H1 (cell line): ENCODE measurements at regions not wholly inside any gene's neighbourhood (a gene's known extent, or its start where the extent isn't known, plus 50 kb on each side); places are given as distances from the start of the nearest gene placed in this dataset.

Experiments used
- CTCF ChIA-PET: fragments of 300-600 bp; sonication (Branson Sonifier 250); formaldehyde crosslinking; loops from one replicate; lab custom pipeline; 2021; ENCODE audit not compliant: partially characterized antibody; lab: Charles Lee
- POLR2A ChIA-PET: fragments of 300-600 bp; sonication (Branson Sonifier 250); formaldehyde crosslinking; loops from one replicate; lab custom pipeline; 2021; ENCODE audit warnings: inconsistent platforms; ENCODE audit not compliant: partially characterized antibody; lab: Charles Lee
- DNase-seq, 2 experiments: peaks; one replicate each; pipeline versions ENCODE4 v3.0.0 to v3.0.0-alpha.2; 2010 to 2022; ENCODE audit warnings: low spot score in 2 of 2, low read depth in 1 of 2, mixed read lengths in 1 of 2
- FAIRE-seq: peaks from 2 replicates; lab custom pipeline; 2011; peaks lifted over from hg19 to GRCh38; lab: Jason Lieb, UNC
- H2AFZ ChIP-seq: 2 replicates; pipeline ENCODE4 v1.8.1; 2012; ENCODE audit warnings: low read length, inconsistent platforms
- H2AK5ac ChIP-seq: 2 replicates; pipeline ENCODE4 v1.6.1; 2013; ENCODE audit warnings: low read depth, low read length
- H2BK120ac ChIP-seq: replicated peaks from 2 replicates; pipeline ENCODE3; 2013; ENCODE audit warnings: low read depth, low read length, inconsistent platforms
- H2BK12ac ChIP-seq: 2 replicates; pipeline ENCODE4 v1.6.1; 2013; ENCODE audit warnings: low read depth, low read length
- H2BK15ac ChIP-seq: 2 replicates; pipeline ENCODE4 v1.6.1; 2013; ENCODE audit warnings: low read length
- H2BK20ac ChIP-seq: 2 replicates; pipeline ENCODE4 v1.6.1; 2013; ENCODE audit warnings: low read length
- H2BK5ac ChIP-seq: 2 replicates; pipeline ENCODE4 v1.6.1; 2013; ENCODE audit warnings: low read depth, low read length
- H3K14ac ChIP-seq: 2 replicates; pipeline ENCODE4 v1.6.1; 2013; ENCODE audit warnings: inconsistent platforms; ENCODE audit not compliant: insufficient read length
- H3K18ac ChIP-seq: 2 replicates; pipeline ENCODE4 v1.6.1; 2013; ENCODE audit warnings: low read length; ENCODE audit errors: extremely low read depth
- H3K23ac ChIP-seq: 2 replicates; pipeline ENCODE4 v1.6.1; 2013; ENCODE audit warnings: inconsistent platforms; ENCODE audit not compliant: insufficient read length
- H3K23me2 ChIP-seq: 2 replicates; pipeline ENCODE4 v1.6.1; 2013; ENCODE audit warnings: low read depth, low read length
- H3K27ac ChIP-seq: 2 replicates; pipeline ENCODE4 v1.6.1; 2011; ENCODE audit warnings: low read depth, low read length, inconsistent platforms
- H3K27me3 ChIP-seq, 4 experiments: replicated peaks in 1 of 4; 1 replicate in 1 of 4; 2 replicates in 3 of 4; pipeline versions ENCODE4 v1.6.1 to v1.8.1; 2011 to 2013; ENCODE audit warnings: low read length in 3 of 4, mild to moderate bottlenecking in 3 of 4, inconsistent platforms in 2 of 4, mixed read lengths in 2 of 4, moderate library complexity in 1 of 4; ENCODE audit not compliant: control insufficient read depth in 3 of 4, insufficient read depth in 3 of 4; ENCODE audit errors: extremely low read depth in 1 of 4
- H3K36me3 ChIP-seq, 4 experiments: 2 replicates each; pipeline versions ENCODE4 v1.6.1 to v1.8.1; 2011 to 2013; ENCODE audit warnings: mild to moderate bottlenecking in 4 of 4, low read length in 3 of 4, moderate library complexity in 2 of 4, control low read depth in 1 of 4, inconsistent platforms in 1 of 4; ENCODE audit not compliant: insufficient read depth in 4 of 4, control insufficient read depth in 2 of 4
- H3K4ac ChIP-seq: replicated peaks from 2 replicates; pipeline ENCODE3; 2013; ENCODE audit warnings: low read length, low read depth, mixed read lengths, inconsistent platforms; ENCODE audit not compliant: insufficient read length
- H3K4me1 ChIP-seq, 4 experiments: replicated peaks in 1 of 4; 1 replicate in 1 of 4; 2 replicates in 3 of 4; pipeline versions ENCODE4 v1.6.1 to v1.8.1; 2011 to 2013; ENCODE audit warnings: low read length in 3 of 4, inconsistent platforms in 2 of 4, mixed read lengths in 1 of 4; ENCODE audit not compliant: insufficient read depth in 4 of 4, control insufficient read depth in 3 of 4
- H3K4me2 ChIP-seq, 2 experiments: 2 replicates each; pipeline versions ENCODE4 v1.6.1 to v1.8.1; 2011 to 2013; ENCODE audit warnings: low read depth in 2 of 2, low read length in 2 of 2, control low read depth in 1 of 2, inconsistent platforms in 1 of 2, mild to moderate bottlenecking in 1 of 2; ENCODE audit not compliant: insufficient read depth in 1 of 2
- H3K4me3 ChIP-seq, 4 experiments: fragments of 200-600, 300-600 bp in 1 of 4; sonication (generic), shearing (Covaris generic), sonication (Bioruptor Twin) in 1 of 4; 2 replicates each; pipeline versions ENCODE4 v1.5.1 to v1.8.1; 2011 to 2016; ENCODE audit warnings: low read length in 4 of 4, low read depth in 3 of 4, control low read depth in 2 of 4, inconsistent platforms in 2 of 4, mild to moderate bottlenecking in 2 of 4, mixed read lengths in 1 of 4, moderate library complexity in 1 of 4; ENCODE audit not compliant: insufficient read depth in 2 of 4; ENCODE audit errors: extremely low read depth in 1 of 4
- H3K56ac ChIP-seq: replicated peaks from 2 replicates; pipeline ENCODE3; 2013; ENCODE audit warnings: low read depth, mild to moderate bottlenecking, mixed read lengths, low read length, inconsistent platforms; ENCODE audit not compliant: insufficient read length
- H3K79me1 ChIP-seq: 2 replicates; pipeline ENCODE4 v1.6.1; 2013; ENCODE audit warnings: low read depth, low read length, control low read depth
- H3K79me2 ChIP-seq, 2 experiments: 2 replicates each; pipeline versions ENCODE4 v1.6.1 to v1.8.1; 2012 to 2013; ENCODE audit warnings: low read length in 2 of 2, mild to moderate bottlenecking in 2 of 2, inconsistent platforms in 1 of 2; ENCODE audit not compliant: insufficient read depth in 2 of 2, control insufficient read depth in 1 of 2
- H3K9ac ChIP-seq, 4 experiments: replicated peaks in 1 of 4; 1 replicate in 1 of 4; 2 replicates in 3 of 4; pipeline versions ENCODE4 v1.6.1 to v1.8.1; 2011 to 2013; ENCODE audit warnings: low read depth in 3 of 4, low read length in 3 of 4, control low read depth in 2 of 4, mild to moderate bottlenecking in 2 of 4, moderate library complexity in 2 of 4, inconsistent platforms in 1 of 4; ENCODE audit errors: extremely low read depth in 1 of 4
- H3K9me3 ChIP-seq, 2 experiments: 2 replicates each; pipeline versions ENCODE4 v1.6.1 to v1.8.1; 2012 to 2013; ENCODE audit warnings: mild to moderate bottlenecking in 2 of 2, moderate library complexity in 2 of 2, control low read depth in 1 of 2, inconsistent platforms in 1 of 2, low read depth in 1 of 2, low read length in 1 of 2, mixed read lengths in 1 of 2; ENCODE audit not compliant: insufficient read depth in 2 of 2
- H4K20me1 ChIP-seq, 2 experiments: replicated peaks in 1 of 2; 2 replicates each; pipeline versions ENCODE3 to v1.8.1; 2011 to 2013; ENCODE audit warnings: inconsistent platforms in 2 of 2, low read length in 2 of 2, mild to moderate bottlenecking in 1 of 2; ENCODE audit not compliant: insufficient read depth in 2 of 2, control insufficient read depth in 1 of 2
- H4K5ac ChIP-seq: 2 replicates; pipeline ENCODE4 v1.6.1; 2013; ENCODE audit warnings: low read length, low read depth, mixed read lengths, inconsistent platforms; ENCODE audit not compliant: insufficient read length
- H4K8ac ChIP-seq: 2 replicates; pipeline ENCODE4 v1.8.0; 2013; ENCODE audit warnings: mild to moderate bottlenecking, moderate library complexity, low read length, inconsistent platforms; ENCODE audit not compliant: insufficient read depth; ENCODE audit errors: extremely low read depth
- H4K91ac ChIP-seq: replicated peaks from 2 replicates; pipeline ENCODE3; 2013; ENCODE audit warnings: low read length, mixed read lengths, inconsistent platforms; ENCODE audit not compliant: insufficient read length
- BRCA1 ChIP-seq: IDR thresholded peaks from 2 replicates; pipeline ENCODE4 v1.6.1; 2012; ENCODE audit warnings: low read depth, low read length, improper control_type of control experiment
- CBX8 ChIP-seq: fragments of 300-800, 300-1000 bp; sonication (generic); IDR thresholded peaks from 2 replicates; pipeline ENCODE4 v1.7.1; 2016; ENCODE audit warnings: low read depth, low read length, borderline replicate concordance
- EZH2 ChIP-seq: fragments of 200-600 bp; sonication (generic); IDR thresholded peaks from 2 replicates; pipeline ENCODE4 v1.7.1; 2012; ENCODE audit warnings: low read depth, mild to moderate bottlenecking, moderate library complexity, low read length, inconsistent platforms; ENCODE audit not compliant: severe bottlenecking
- GTF2F1 ChIP-seq: IDR thresholded peaks from 2 replicates; pipeline ENCODE4 v1.6.1; 2012; ENCODE audit warnings: low read depth, low read length, improper control_type of control experiment, borderline replicate concordance
- MAFK ChIP-seq: IDR thresholded peaks from 2 replicates; pipeline ENCODE4 v1.6.1; 2012; ENCODE audit warnings: low read depth, mild to moderate bottlenecking, improper control_type of control experiment, low read length
- MAX ChIP-seq: IDR thresholded peaks from 2 replicates; pipeline ENCODE4 v1.6.1; 2012; ENCODE audit warnings: inconsistent platforms
- PHF8 ChIP-seq: fragments of 200-600 bp; sonication (generic); conservative IDR thresholded peaks from 2 replicates; pipeline ENCODE4 v1.7.1; 2012; ENCODE audit warnings: low read depth, mild to moderate bottlenecking, inconsistent platforms, low read length, moderate library complexity
- POLR2AphosphoS5 ChIP-seq: IDR thresholded peaks from 2 replicates; pipeline ENCODE4 v1.6.1; 2011; ENCODE audit warnings: low read depth, low read length
- SUZ12 ChIP-seq: fragments of 200-600 bp; sonication (generic); IDR thresholded peaks from 2 replicates; pipeline ENCODE4 v1.6.1; 2012; ENCODE audit warnings: mild to moderate bottlenecking, inconsistent platforms, low read length, moderate library complexity, mixed read lengths
- WGBS, 2 experiments: shearing (Covaris generic) in 1 of 2; methylation state at CpG; one replicate each; pipeline versions ENCODE4 v1.1.6 to v1.1.7; 2013 to 2015; ENCODE audit warnings: low lambda C conversion rate in 2 of 2, mixed read lengths in 2 of 2, inconsistent platforms in 1 of 2, low coverage in 1 of 2, missing lambda C conversion rate in 1 of 2; ENCODE audit not compliant: insufficient replicate concordance in 2 of 2, insufficient coverage in 1 of 2, insufficient read length in 1 of 2; ENCODE audit errors: extremely low coverage in 1 of 2, missing lambda C conversion rate in 1 of 2; 5-methylcytosine and 5-hydroxymethylcytosine counted together

GRCh38 chr10:32163071-32163761 is 107.0 kb upstream of the KIF5B start:
- Histone ChIP-seq H4K5ac (no peak overlapping the region), H3K4ac (no peak overlapping the region), H3K79me1 (no peaks in the 10 kb centered on the region), H2AK5ac (no peak overlapping the region), H3K18ac (no peak overlapping the region), H3K36me3 (no peaks in the 10 kb centered on the region), H3K9ac (no peak overlapping the region), H2BK15ac (no peak overlapping the region), H3K4me1 (no peaks in the 10 kb centered on the region)
- FAIRE-seq: no peak
- TF ChIP-seq EZH2: no peak
- no peak for TF ChIP-seq SUZ12
- no peak for TF ChIP-seq GTF2F1
- TF ChIP-seq MAFK: no peak
- TF ChIP-seq BRCA1: no peak
- TF ChIP-seq POLR2AphosphoS5: no peak
- no peak for TF ChIP-seq PHF8
- TF ChIP-seq MAX: no peak
- TF ChIP-seq CBX8: no peak
- TF ChIP-seq, all 59 proteins: peak for 0
- no peak overlapping the region for H2BK120ac ChIP-seq
- no peak overlapping the region for H2BK20ac ChIP-seq
- DNase-seq: no peak
- H4K8ac ChIP-seq: no peak overlapping the region
- H4K91ac ChIP-seq: no peak overlapping the region
- WGBS, 2 experiments: 89% methylated on average over 10 of the region's 10 CpGs; no CpG with 5 or more reads in 1 of the 2 experiments
- H3K27me3 ChIP-seq: no peaks in the 10 kb centered on the region
- no peaks in the 10 kb centered on the region for H3K23me2 ChIP-seq
- H3K4me2 ChIP-seq: no peak overlapping the region
- ChIA-PET POLR2A (no interaction called here), CTCF (interaction anchor here (0.6 to 1.2 kb wide), 2 partner anchors 102 to 621 kb away, joined by 3 read pairs; no protein-coding TSS in a partner anchor)
- no peak overlapping the region for H3K27ac ChIP-seq
- no peak overlapping the region for H3K14ac ChIP-seq
- H3K4me3 ChIP-seq: no peak overlapping the region
- no peaks in the 10 kb centered on the region for H4K20me1 ChIP-seq
- no peak overlapping the region for H3K23ac ChIP-seq
- 0 out of 2 replicates have a peak overlapping the region, but pooled peaks have one; percentile 51 for H2AFZ ChIP-seq
- no peak overlapping the region; the same call in 1 of the 2 replicates for H2BK5ac ChIP-seq
- no peak overlapping the region for H2BK12ac ChIP-seq
- no peak overlapping the region for H3K56ac ChIP-seq
- no peaks in the 10 kb centered on the region for H3K79me2 ChIP-seq
- H3K9me3 ChIP-seq: no peaks in the 10 kb centered on the region
